Fibroblast of skin of left biceps (primary cell): ENCODE measurements at regions not wholly inside any gene's neighbourhood (a gene's known extent, or its start where the extent isn't known, plus 50 kb on each side); places are given as distances from the start of the nearest gene placed in this dataset.
A peak's percentile ranks its signal among the peaks of the same experiment; 100 is the strongest.
"Not testable (repeated sequence)": the region's sequence is repeated elsewhere in the genome, so short reads cannot be mapped to it uniquely, and the experiment has no call there.

Experiments used
- DNase-seq, 2 experiments: peaks; one replicate each; pipeline ENCODE4 v3.0.0-alpha.2; 2013; ENCODE audit warnings: low read depth in 2 of 2

- no peak for DNase-seq
These were observed 92.7 kb upstream of the ATP1B1 start for GRCh38 chr1:169013821-169014220.

- DNase-seq = no peak
These were observed 91.0 kb upstream of the ATP1B1 start for GRCh38 chr1:169015464-169015863.

GRCh38 chr1:169018751-169019150, 87.7 kb upstream of the ATP1B1 start:
- DNase-seq = no peak

- no peak for DNase-seq
These were observed 87.0 kb upstream of the ATP1B1 start for GRCh38 chr1:169019419-169020058.

- DNase-seq = no peak
These were observed 85.8 kb upstream of the ATP1B1 start for GRCh38 chr1:169020684-169021083.

- no peak for DNase-seq
These were observed 83.8 kb upstream of the ATP1B1 start for GRCh38 chr1:169022648-169023047.

- no peak for DNase-seq
These were observed 82.2 kb upstream of the ATP1B1 start for GRCh38 chr1:169024255-169024654.

GRCh38 chr1:169024800-169025271, 81.7 kb upstream of the ATP1B1 start:
- DNase-seq = no peak

GRCh38 chr1:169025412-169025811, 81.1 kb upstream of the ATP1B1 start:
- DNase-seq = no peak

- no peak for DNase-seq
These were observed 78.7 kb upstream of the ATP1B1 start for GRCh38 chr1:169027607-169028320.

GRCh38 chr1:169031566-169032224, 74.8 kb upstream of the ATP1B1 start:
- peak in 1 of 2 experiments; percentile 0 for DNase-seq

GRCh38 chr1:169041366-169041765, 65.1 kb upstream of the ATP1B1 start:
- DNase-seq = no peak

- DNase-seq = no peak
These were observed 64.1 kb upstream of the ATP1B1 start for GRCh38 chr1:169042377-169042776.

GRCh38 chr1:169043823-169044222, 62.7 kb upstream of the ATP1B1 start:
- no peak for DNase-seq

- DNase-seq = no peak
These were observed 62.2 kb upstream of the ATP1B1 start for GRCh38 chr1:169044296-169044695.

- DNase-seq = no peak
These were observed 61.5 kb upstream of the ATP1B1 start for GRCh38 chr1:169044971-169045370.

- no peak for DNase-seq
These were observed 59.8 kb upstream of the ATP1B1 start for GRCh38 chr1:169046671-169047070.

GRCh38 chr1:169047074-169047473, 59.4 kb upstream of the ATP1B1 start:
- DNase-seq = no peak

- no peak for DNase-seq
These were observed 58.4 kb upstream of the ATP1B1 start for GRCh38 chr1:169048043-169048442.

- no peak for DNase-seq
These were observed 57.1 kb upstream of the ATP1B1 start for GRCh38 chr1:169049258-169049938.

- DNase-seq = no peak
These were observed 55.3 kb upstream of the ATP1B1 start for GRCh38 chr1:169051171-169051570.

GRCh38 chr1:169052171-169052570, 54.3 kb upstream of the ATP1B1 start:
- DNase-seq = not testable (repeated sequence)
